HL-60 (cell line): ENCODE measurements at regions not wholly inside any gene's neighbourhood (a gene's known extent, or its start where the extent isn't known, plus 50 kb on each side); places are given as distances from the start of the nearest gene placed in this dataset.

Source experiments
- DNase-seq, 2 experiments: peaks; one replicate each; pipeline ENCODE4 v3.0.0-alpha.2; 2010 to 2020; ENCODE audit warnings: low read depth in 1 of 2, low spot score in 1 of 2
- H3K27ac ChIP-seq: fragments of 250-450 bp; sonication (Bioruptor Pico); replicated peaks from 2 replicates; pipeline ENCODE4 v1.5.1; 2020; ENCODE audit warnings: mild to moderate bottlenecking, moderate library complexity
- H3K27me3 ChIP-seq: fragments of 250-450 bp; sonication (Bioruptor Pico); 2 replicates; pipeline ENCODE4 v1.5.1; 2021; ENCODE audit warnings: mild to moderate bottlenecking, moderate library complexity; ENCODE audit not compliant: insufficient read depth, poor library complexity, severe bottlenecking
- H3K4me3 ChIP-seq: replicated peaks from 2 replicates; pipeline ENCODE4 v1.5.1; 2011; ENCODE audit warnings: mild to moderate bottlenecking, control low read depth, low read length; ENCODE audit not compliant: insufficient read depth
- GABPA ChIP-seq: IDR thresholded peaks from 2 replicates; pipeline ENCODE4 v1.6.1; 2012; ENCODE audit warnings: low read depth
- POLR2AphosphoS5 ChIP-seq: IDR thresholded peaks from 2 replicates; pipeline ENCODE4 v1.6.1; 2012; ENCODE audit warnings: low read depth
- SPI1 ChIP-seq: IDR thresholded peaks from 2 replicates; pipeline ENCODE4 v1.6.1; 2012; ENCODE audit warnings: low read depth, mild to moderate bottlenecking, borderline replicate concordance
- TF ChIP-seq, protein P1 (sequence below): IDR thresholded peaks from 2 replicates; pipeline ENCODE4 v1.6.1; 2012; ENCODE audit warnings: low read depth; ENCODE audit not compliant: insufficient replicate concordance
- TF ChIP-seq, protein P2 (sequence below): IDR thresholded peaks from one replicate; pipeline ENCODE4 v1.5.1; 2011; ENCODE audit warnings: low read length, control low read depth, inconsistent platforms; ENCODE audit not compliant: insufficient read depth

DNA sequence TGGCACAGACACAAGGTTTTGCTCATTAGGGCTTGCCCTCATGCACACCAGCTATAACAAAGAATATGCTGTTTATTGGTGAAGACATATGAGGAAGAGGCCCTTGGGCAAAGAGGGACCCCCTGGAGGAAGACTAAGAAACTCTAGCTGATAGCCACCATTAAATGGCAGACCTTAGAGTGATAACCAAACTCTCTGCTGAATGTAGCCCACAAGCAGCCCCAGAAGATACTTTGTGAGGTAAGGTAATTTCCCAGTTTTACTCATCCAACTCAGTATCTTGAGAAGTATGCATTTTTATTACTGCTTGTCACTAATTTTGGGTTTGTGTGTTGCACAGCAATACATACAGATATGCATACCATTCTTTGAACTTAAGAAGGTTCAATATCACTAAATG, 563.3 kb downstream of the DOK5 start:
- no peak for TF ChIP-seq POLR2AphosphoS5
- H3K4me3 ChIP-seq, result no peak overlapping the region
- DNase-seq, result no peak
- H3K27me3 ChIP-seq, result no peaks in the 10 kb centered on the region
- no peak overlapping the region for H3K27ac ChIP-seq

DNA sequence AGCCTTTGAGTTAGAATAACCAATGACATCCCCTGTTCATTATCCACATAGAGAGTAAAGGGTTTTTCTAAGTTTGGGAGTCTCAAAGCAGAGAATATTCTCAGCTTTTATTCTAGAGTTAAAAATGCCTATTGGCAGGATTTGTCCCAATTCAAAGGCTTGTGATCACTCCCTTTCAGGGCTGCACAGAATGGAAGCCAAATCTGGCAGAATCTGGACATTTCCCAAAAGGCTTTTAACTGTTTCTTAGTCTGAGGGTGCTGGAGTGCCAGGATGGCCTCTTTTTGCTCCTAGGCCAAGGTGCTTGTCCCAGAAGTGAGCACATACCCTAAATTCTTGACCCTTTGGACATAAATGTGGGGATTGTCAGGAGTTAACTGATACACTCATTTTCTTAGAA, 556.6 kb downstream of the DOK5 start:
- Histone ChIP-seq H3K27me3 (no peaks in the 10 kb centered on the region), H3K27ac (no peak overlapping the region), H3K4me3 (no peak overlapping the region)
- no peak for DNase-seq
- TF ChIP-seq GABPA (no peak), POLR2AphosphoS5 (no peak)
- TF ChIP-seq, protein P1, sequence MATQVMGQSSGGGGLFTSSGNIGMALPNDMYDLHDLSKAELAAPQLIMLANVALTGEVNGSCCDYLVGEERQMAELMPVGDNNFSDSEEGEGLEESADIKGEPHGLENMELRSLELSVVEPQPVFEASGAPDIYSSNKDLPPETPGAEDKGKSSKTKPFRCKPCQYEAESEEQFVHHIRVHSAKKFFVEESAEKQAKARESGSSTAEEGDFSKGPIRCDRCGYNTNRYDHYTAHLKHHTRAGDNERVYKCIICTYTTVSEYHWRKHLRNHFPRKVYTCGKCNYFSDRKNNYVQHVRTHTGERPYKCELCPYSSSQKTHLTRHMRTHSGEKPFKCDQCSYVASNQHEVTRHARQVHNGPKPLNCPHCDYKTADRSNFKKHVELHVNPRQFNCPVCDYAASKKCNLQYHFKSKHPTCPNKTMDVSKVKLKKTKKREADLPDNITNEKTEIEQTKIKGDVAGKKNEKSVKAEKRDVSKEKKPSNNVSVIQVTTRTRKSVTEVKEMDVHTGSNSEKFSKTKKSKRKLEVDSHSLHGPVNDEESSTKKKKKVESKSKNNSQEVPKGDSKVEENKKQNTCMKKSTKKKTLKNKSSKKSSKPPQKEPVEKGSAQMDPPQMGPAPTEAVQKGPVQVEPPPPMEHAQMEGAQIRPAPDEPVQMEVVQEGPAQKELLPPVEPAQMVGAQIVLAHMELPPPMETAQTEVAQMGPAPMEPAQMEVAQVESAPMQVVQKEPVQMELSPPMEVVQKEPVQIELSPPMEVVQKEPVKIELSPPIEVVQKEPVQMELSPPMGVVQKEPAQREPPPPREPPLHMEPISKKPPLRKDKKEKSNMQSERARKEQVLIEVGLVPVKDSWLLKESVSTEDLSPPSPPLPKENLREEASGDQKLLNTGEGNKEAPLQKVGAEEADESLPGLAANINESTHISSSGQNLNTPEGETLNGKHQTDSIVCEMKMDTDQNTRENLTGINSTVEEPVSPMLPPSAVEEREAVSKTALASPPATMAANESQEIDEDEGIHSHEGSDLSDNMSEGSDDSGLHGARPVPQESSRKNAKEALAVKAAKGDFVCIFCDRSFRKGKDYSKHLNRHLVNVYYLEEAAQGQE, result no peak
- TF ChIP-seq, protein P2, sequence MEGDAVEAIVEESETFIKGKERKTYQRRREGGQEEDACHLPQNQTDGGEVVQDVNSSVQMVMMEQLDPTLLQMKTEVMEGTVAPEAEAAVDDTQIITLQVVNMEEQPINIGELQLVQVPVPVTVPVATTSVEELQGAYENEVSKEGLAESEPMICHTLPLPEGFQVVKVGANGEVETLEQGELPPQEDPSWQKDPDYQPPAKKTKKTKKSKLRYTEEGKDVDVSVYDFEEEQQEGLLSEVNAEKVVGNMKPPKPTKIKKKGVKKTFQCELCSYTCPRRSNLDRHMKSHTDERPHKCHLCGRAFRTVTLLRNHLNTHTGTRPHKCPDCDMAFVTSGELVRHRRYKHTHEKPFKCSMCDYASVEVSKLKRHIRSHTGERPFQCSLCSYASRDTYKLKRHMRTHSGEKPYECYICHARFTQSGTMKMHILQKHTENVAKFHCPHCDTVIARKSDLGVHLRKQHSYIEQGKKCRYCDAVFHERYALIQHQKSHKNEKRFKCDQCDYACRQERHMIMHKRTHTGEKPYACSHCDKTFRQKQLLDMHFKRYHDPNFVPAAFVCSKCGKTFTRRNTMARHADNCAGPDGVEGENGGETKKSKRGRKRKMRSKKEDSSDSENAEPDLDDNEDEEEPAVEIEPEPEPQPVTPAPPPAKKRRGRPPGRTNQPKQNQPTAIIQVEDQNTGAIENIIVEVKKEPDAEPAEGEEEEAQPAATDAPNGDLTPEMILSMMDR, result no peak

DNA sequence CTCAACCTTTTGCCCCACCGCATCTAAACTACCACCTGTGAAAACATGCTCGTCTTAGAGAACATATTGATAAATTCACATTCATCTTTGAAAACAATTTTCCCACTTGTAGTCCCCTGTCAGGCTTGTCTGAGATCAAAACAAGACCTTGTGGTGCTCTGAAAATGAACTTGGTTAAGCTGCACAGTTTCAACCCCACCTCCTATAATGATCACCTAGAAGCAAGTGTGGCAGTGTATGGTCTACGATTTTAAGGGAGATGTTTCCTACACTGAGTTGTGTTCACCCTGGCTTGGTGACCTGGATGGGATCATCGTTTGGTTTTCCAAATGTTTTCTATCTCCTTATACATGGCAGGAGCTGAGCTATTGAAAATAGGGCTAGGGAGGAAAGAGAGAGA, 539.4 kb downstream of the DOK5 start:
- no peak for TF ChIP-seq POLR2AphosphoS5
- no peak for TF ChIP-seq SPI1
- TF ChIP-seq, protein P2, result no peak
- TF ChIP-seq, protein P1, result no peak
- TF ChIP-seq GABPA, result no peak
- H3K27me3 ChIP-seq, result no peaks in the 10 kb centered on the region
- no peak for DNase-seq
- H3K27ac ChIP-seq, result no peak overlapping the region
- H3K4me3 ChIP-seq, result no peak overlapping the region

DNA sequence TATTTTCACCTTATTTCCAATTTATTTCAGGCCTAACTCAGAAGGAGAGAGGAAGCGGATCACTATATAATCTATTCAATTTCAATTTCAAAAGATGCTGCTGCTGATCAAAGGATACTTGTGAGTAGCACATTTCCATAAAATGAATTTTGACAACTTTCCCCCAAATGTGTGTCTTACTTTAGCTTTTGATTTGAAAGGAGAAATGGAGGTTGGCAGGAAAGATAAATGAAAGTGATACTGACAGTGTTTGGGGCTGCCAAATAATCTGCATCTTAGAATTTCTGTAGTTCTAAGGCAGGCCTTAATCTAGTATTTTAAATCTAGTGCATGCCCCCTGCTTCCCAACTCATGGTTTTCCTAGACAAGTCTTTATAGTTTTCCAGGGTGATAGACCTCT, 535.4 kb downstream of the DOK5 start:
- no peaks in the 10 kb centered on the region for H3K27me3 ChIP-seq
- no peak for TF ChIP-seq POLR2AphosphoS5
- TF ChIP-seq, protein P1, result no peak
- TF ChIP-seq GABPA, result no peak
- TF ChIP-seq, protein P2, result no peak
- no peak for TF ChIP-seq SPI1
- DNase-seq, result no peak
- H3K27ac ChIP-seq, result no peak overlapping the region
- no peak overlapping the region for H3K4me3 ChIP-seq
